Ectodermal cell (in vitro differentiated cells): ENCODE measurements at regions not wholly inside any gene's neighbourhood (a gene's known extent, or its start where the extent isn't known, plus 50 kb on each side); places are given as distances from the start of the nearest gene placed in this dataset.

Source experiments
- H3K27ac ChIP-seq: 2 replicates; pipeline ENCODE4 v1.7.0; 2013; ENCODE audit warnings: mild to moderate bottlenecking, low read depth, low read length; ENCODE audit not compliant: insufficient read depth, poor library complexity, severe bottlenecking
- H3K27me3 ChIP-seq: 2 replicates; pipeline ENCODE4 v1.7.0; 2013; ENCODE audit warnings: mild to moderate bottlenecking, low read length; ENCODE audit not compliant: insufficient read depth, control insufficient read depth, poor library complexity, severe bottlenecking
- H3K36me3 ChIP-seq: one replicate; pipeline ENCODE4 v1.7.0; 2013; ENCODE audit warnings: low read length; ENCODE audit not compliant: control insufficient read depth, insufficient read depth
- H3K4me1 ChIP-seq: one replicate; pipeline ENCODE4 v1.7.0; 2013; ENCODE audit warnings: low read length; ENCODE audit not compliant: control insufficient read depth, insufficient read depth
- H3K4me3 ChIP-seq: 2 replicates; pipeline ENCODE4 v1.7.0; 2013; ENCODE audit warnings: low read depth, low read length, control low read depth; ENCODE audit not compliant: insufficient read depth
- H3K9me3 ChIP-seq: 2 replicates; pipeline ENCODE4 v1.7.0; 2013; ENCODE audit warnings: mild to moderate bottlenecking, low read length, moderate library complexity; ENCODE audit not compliant: control insufficient read depth
- WGBS, 2 experiments: methylation state at CpG; one replicate each; pipeline ENCODE4 v1.1.7; 2013; ENCODE audit warnings: missing lambda C conversion rate in 2 of 2; 5-methylcytosine and 5-hydroxymethylcytosine counted together

DNA sequence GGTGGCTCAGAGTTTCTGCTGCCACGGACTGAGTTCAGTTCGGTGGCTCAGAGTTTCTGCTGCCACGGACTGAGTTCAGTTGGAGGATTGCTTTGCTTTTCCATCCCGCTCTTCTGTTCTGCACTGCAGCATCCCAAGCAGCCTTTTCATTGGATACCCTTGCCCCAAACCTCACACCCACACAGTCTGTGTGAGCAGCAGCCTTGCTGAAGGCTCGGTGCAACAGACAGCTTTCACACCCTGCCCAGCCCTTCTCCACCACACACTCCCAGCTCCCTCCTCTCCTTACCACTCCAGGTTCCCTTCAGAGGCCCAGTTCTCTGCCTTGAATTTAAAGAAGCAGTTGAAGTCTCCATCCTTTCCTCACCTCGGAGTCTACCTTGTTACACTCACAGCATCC is 52.5 kb upstream of the CHD6 start:
- WGBS, 2 experiments = 84 to 85% methylated on average over 6 of the region's 6 CpGs
- H3K9me3 ChIP-seq = no peaks in the 10 kb centered on the region
- H3K27ac ChIP-seq = no peak overlapping the region
- H3K4me1 ChIP-seq = no peaks in the 10 kb centered on the region
- H3K27me3 ChIP-seq = no peaks in the 10 kb centered on the region
- no peaks in the 10 kb centered on the region for H3K36me3 ChIP-seq
- H3K4me3 ChIP-seq = no peak overlapping the region

- no peak overlapping the region for H3K4me3 ChIP-seq
- H3K9me3 ChIP-seq = no peaks in the 10 kb centered on the region
- no peaks in the 10 kb centered on the region for H3K36me3 ChIP-seq
- no peak overlapping the region for H3K27ac ChIP-seq
- H3K27me3 ChIP-seq = no peaks in the 10 kb centered on the region
- 72 to 73% methylated on average over 6 of the region's 6 CpGs for WGBS, 2 experiments
- no peaks in the 10 kb centered on the region for H3K4me1 ChIP-seq
Measured at GRCh38 chr20:41669708-41670263, 51.6 kb upstream of the CHD6 start.

DNA sequence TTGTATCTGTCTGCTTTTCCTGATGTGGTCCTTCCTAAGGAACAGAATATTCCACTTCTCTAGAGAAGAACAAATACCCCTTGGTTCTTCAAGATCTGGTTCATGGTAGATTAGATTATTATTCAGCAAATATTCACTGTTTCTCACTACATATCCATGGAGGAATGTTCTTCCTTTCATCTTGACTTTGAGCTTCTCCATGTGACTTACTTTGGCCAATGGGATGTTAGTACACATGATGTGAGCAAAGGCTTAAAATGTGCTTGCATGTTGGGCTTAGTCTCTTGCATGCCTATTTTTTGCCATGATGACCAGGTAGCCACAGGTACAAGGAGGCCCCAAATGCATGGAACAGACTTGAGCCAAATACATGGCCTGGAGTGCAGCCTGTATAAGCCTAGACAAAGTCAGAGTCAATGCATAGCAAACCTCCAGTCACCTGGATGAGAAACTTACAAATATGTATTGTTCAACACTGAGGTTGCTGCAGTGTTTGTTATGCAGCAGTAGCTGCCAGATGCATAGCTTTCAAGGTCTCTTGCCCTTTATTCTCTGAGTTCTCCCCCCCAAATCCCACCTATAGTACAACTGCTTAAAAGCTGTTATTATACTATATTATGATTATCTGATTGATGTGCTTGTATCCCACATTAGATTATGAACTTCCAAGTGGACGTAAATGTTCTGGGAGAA is 50.0 kb upstream of the CHD6 start:
- Histone ChIP-seq H3K36me3 (no peaks in the 10 kb centered on the region), H3K27me3 (no peaks in the 10 kb centered on the region), H3K27ac (no peak overlapping the region), H3K9me3 (no peaks in the 10 kb centered on the region), H3K4me1 (no peaks in the 10 kb centered on the region), H3K4me3 (no peak overlapping the region)
- 100% methylated on average over 1 of the region's 1 CpG for WGBS, 2 experiments
